Activated B cell treated with CpG ODN at 0.5 μM for 24 hours (primary cell): ENCODE measurements at regions not wholly inside any gene's neighbourhood (a gene's known extent, or its start where the extent isn't known, plus 50 kb on each side); places are given as distances from the start of the nearest gene placed in this dataset.

Experiments used
- ATAC-seq: fragments of 200-7000 bp; cut with Tn5 transposase; one replicate; pipeline ENCODE4 v1.10.0; 2021; ENCODE audit warnings: low read depth, mild to moderate bottlenecking, moderate library complexity
- CTCF ChIA-PET: fragments of 350-600 bp; sonication (Branson Sonifier 250); formaldehyde crosslinking; loops from one replicate; lab custom pipeline; 2021; ENCODE audit warnings: antibody characterized with exemption; lab: Charles Lee
- POLR2A ChIA-PET: fragments of 350-600 bp; sonication (Branson Sonifier 250); formaldehyde crosslinking; loops from one replicate; lab custom pipeline; 2021; ENCODE audit warnings: antibody characterized with exemption; lab: Charles Lee
- DNase-seq: peaks from one replicate; pipeline ENCODE4 v3.0.0; 2022
- H3K27ac Mint-ChIP-seq: one replicate; pipeline ENCODE4 v1.8.0; 2020; ENCODE audit warnings: mixed read lengths
- H3K27me3 Mint-ChIP-seq: one replicate; pipeline ENCODE4 v1.8.0; 2021; ENCODE audit warnings: mixed read lengths
- H3K36me3 Mint-ChIP-seq: one replicate; pipeline ENCODE4 v1.8.0; 2021; ENCODE audit warnings: low read depth, mixed read lengths
- H3K4me1 Mint-ChIP-seq: one replicate; pipeline ENCODE4 v1.8.0; 2021; ENCODE audit warnings: mixed read lengths
- H3K4me3 Mint-ChIP-seq: one replicate; pipeline ENCODE4 v1.8.0; 2020; ENCODE audit warnings: mild to moderate bottlenecking, mixed read lengths
- H3K9me3 Mint-ChIP-seq: one replicate; pipeline ENCODE4 v1.8.0; 2020; ENCODE audit warnings: mixed read lengths
- CTCF ChIP-seq: fragments of 200-600 bp; IDR thresholded peaks from one replicate; pipeline ENCODE4 v1.8.0; 2022; ENCODE audit warnings: antibody characterized with exemption, mild to moderate bottlenecking
- intact Hi-C: fragments of 100-400 bp; cut with micrococcal nuclease; formaldehyde crosslinking; loops from one replicate; pipeline ENCODE4 v1.15.1; 2024

- TF ChIP-seq CTCF: no peak
Observed at GRCh38 chr10:78556705-78557432, 511.9 kb upstream of the ZMIZ1 start.

DNA sequence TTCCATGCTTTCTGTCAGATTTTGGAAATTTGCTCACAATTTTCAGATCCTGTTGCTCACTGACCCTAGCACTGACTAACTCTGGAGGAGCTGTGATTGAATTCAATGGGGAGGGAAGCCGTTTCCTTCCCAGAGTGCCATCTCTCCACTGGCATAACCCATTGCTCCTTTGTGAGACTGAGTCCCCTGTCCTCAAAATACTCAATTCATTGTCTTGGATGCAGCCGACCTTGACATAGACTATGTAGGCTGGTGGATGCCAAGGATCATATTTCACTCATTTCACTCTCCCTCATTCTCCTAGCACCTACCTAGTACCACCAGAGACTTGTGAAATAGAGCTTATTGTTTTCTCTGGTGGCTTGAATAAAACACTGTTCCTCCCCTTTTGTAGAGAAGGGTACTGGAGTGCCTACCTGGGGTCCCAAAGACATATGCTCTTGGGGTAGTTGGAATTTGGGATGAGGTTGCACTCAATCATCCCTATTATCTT is 511.3 kb upstream of the ZMIZ1 start:
- ATAC-seq (no peak), DNase-seq (no peak)
- peaks cover 12% of the 10 kb centered on the region for H3K27me3 Mint-ChIP-seq
- no peaks in the 10 kb centered on the region for H3K4me1 Mint-ChIP-seq
- no peak for TF ChIP-seq CTCF
- H3K36me3 Mint-ChIP-seq: no peaks in the 10 kb centered on the region
- ChIA-PET CTCF (no interaction called here), POLR2A (no interaction called here)
- intact Hi-C loops: no loop called here
- H3K4me3 Mint-ChIP-seq: no peak overlapping the region
- H3K9me3 Mint-ChIP-seq: peaks cover 2% of the 10 kb centered on the region
- no peak overlapping the region for H3K27ac Mint-ChIP-seq

More at GRCh38 chr10:78556705-78557432, 511.9 kb upstream of the ZMIZ1 start:
- H3K27ac Mint-ChIP-seq: no peak overlapping the region
- H3K4me3 Mint-ChIP-seq: no peak overlapping the region
- H3K27me3 Mint-ChIP-seq: peaks cover 13% of the 10 kb centered on the region
- DNase-seq: no peak
- POLR2A ChIA-PET: no interaction called here
- intact Hi-C loops: no loop called here
- ATAC-seq: no peak
- H3K4me1 Mint-ChIP-seq: no peaks in the 10 kb centered on the region
- CTCF ChIA-PET: no interaction called here
- peaks cover 2% of the 10 kb centered on the region for H3K9me3 Mint-ChIP-seq
- H3K36me3 Mint-ChIP-seq: no peaks in the 10 kb centered on the region

GRCh38 chr10:78559661-78560340 is 509.0 kb upstream of the ZMIZ1 start:
- H3K9me3 Mint-ChIP-seq: no peaks in the 10 kb centered on the region
- ChIA-PET CTCF (no interaction called here), POLR2A (no interaction called here)
- intact Hi-C loops: no loop called here
- no peaks in the 10 kb centered on the region for H3K4me1 Mint-ChIP-seq
- ATAC-seq (no peak), DNase-seq (no peak)
- no peak overlapping the region for H3K27ac Mint-ChIP-seq
- H3K27me3 Mint-ChIP-seq: peaks cover 7% of the 10 kb centered on the region
- TF ChIP-seq CTCF: no peak
- no peak overlapping the region for H3K4me3 Mint-ChIP-seq
- no peaks in the 10 kb centered on the region for H3K36me3 Mint-ChIP-seq

GRCh38 chr10:78560341-78560688 is 508.5 kb upstream of the ZMIZ1 start:
- intact Hi-C loops: no loop called here
- H3K9me3 Mint-ChIP-seq: no peaks in the 10 kb centered on the region
- no peak for ATAC-seq

More at GRCh38 chr10:78560341-78560688, 508.5 kb upstream of the ZMIZ1 start:
- H3K27me3 Mint-ChIP-seq: peaks cover 10% of the 10 kb centered on the region
- H3K4me1 Mint-ChIP-seq: no peaks in the 10 kb centered on the region
- H3K4me3 Mint-ChIP-seq: no peak overlapping the region
- no peak overlapping the region for H3K27ac Mint-ChIP-seq
- no peaks in the 10 kb centered on the region for H3K36me3 Mint-ChIP-seq
- ChIA-PET POLR2A (no interaction called here), CTCF (no interaction called here)
- no peak for DNase-seq
- TF ChIP-seq CTCF: no peak
